ENCODE measurements at regions not wholly inside any gene's neighbourhood (a gene's known extent, or its start where the extent isn't known, plus 50 kb on each side); places are given as distances from the start of the nearest gene placed in this dataset.

GRCh38 chr15:98151096-98151495 is 190.6 kb downstream of the ARRDC4 start:
- H3K4me3 ChIP-seq (ENCODE audit: low read depth, low read length), result no peak overlapping the region
- DNase-seq (ENCODE audit: low read depth), result no peak
- no peak for TF ChIP-seq CTCF (IDR thresholded peaks at IDR 0.05; ENCODE audit: insufficient read depth, low read depth, low read length, missing control alignments)

GRCh38 chr15:98152156-98152555 is 191.7 kb downstream of the ARRDC4 start:
- no peak overlapping the region for H3K4me3 ChIP-seq (ENCODE audit: low read depth, low read length)
- no peak for DNase-seq (ENCODE audit: low read depth)
- TF ChIP-seq CTCF (IDR thresholded peaks at IDR 0.05; ENCODE audit: insufficient read depth, low read depth, low read length, missing control alignments), result no peak

GRCh38 chr15:98154863-98155262 is 194.4 kb downstream of the ARRDC4 start:
- TF ChIP-seq CTCF (IDR thresholded peaks at IDR 0.05; ENCODE audit: insufficient read depth, low read depth, low read length, missing control alignments), result no peak
- no peak overlapping the region for H3K4me3 ChIP-seq (ENCODE audit: low read depth, low read length)
- no peak for DNase-seq (ENCODE audit: low read depth)

- no peak for TF ChIP-seq CTCF (IDR thresholded peaks at IDR 0.05; ENCODE audit: insufficient read depth, low read depth, low read length, missing control alignments)
- H3K4me3 ChIP-seq (ENCODE audit: low read depth, low read length), result no peak overlapping the region
- DNase-seq (ENCODE audit: low read depth), result no peak
Observed at GRCh38 chr15:98155356-98155755, 194.9 kb downstream of the ARRDC4 start.

GRCh38 chr15:98160236-98160635 is 199.7 kb downstream of the ARRDC4 start:
- no peak overlapping the region for H3K4me3 ChIP-seq (ENCODE audit: low read depth, low read length)
- peak; percentile 69 for DNase-seq (ENCODE audit: low read depth)
- no peak for TF ChIP-seq CTCF (IDR thresholded peaks at IDR 0.05; ENCODE audit: insufficient read depth, low read depth, low read length, missing control alignments)

GRCh38 chr15:98163319-98164045 is 203.0 kb downstream of the ARRDC4 start:
- no peak for DNase-seq (ENCODE audit: low read depth)
- no peak overlapping the region for H3K4me3 ChIP-seq (ENCODE audit: low read depth, low read length)

More at GRCh38 chr15:98163319-98164045, 203.0 kb downstream of the ARRDC4 start:
- TF ChIP-seq CTCF (IDR thresholded peaks at IDR 0.05; ENCODE audit: insufficient read depth, low read depth, low read length, missing control alignments), result no peak
